NCI-H2196 treated with DMSO at 0.1 percent for 48 hours (cell line): ENCODE measurements at regions not wholly inside any gene's neighbourhood (a gene's known extent, or its start where the extent isn't known, plus 50 kb on each side); places are given as distances from the start of the nearest gene placed in this dataset.

ENCODE experiments used
- DNase-seq: peaks from one replicate; lab custom pipeline; 2025; ENCODE audit not compliant: unreplicated experiment; lab: John Stamatoyannopoulos, UW

DNA sequence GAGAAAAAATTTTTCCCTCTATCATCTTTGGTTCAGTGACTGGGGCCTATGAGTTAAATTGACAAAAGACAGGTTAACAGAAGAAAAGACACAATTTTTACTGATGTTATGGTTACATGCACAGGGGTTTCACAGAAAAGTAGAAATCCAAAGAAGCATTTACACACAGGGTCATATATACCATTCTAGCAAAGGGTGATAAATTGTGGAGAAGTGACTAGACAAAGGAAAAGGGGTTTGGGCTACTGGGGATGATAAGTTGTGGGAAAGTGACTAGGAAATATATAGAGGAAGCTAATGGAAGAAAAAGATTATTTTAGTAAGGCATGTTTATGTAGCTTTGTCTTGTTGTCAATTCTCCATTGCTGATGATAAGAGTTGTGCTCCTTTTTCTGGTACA is 276.7 kb upstream of the JARID2 start:
- no peak for DNase-seq

DNA sequence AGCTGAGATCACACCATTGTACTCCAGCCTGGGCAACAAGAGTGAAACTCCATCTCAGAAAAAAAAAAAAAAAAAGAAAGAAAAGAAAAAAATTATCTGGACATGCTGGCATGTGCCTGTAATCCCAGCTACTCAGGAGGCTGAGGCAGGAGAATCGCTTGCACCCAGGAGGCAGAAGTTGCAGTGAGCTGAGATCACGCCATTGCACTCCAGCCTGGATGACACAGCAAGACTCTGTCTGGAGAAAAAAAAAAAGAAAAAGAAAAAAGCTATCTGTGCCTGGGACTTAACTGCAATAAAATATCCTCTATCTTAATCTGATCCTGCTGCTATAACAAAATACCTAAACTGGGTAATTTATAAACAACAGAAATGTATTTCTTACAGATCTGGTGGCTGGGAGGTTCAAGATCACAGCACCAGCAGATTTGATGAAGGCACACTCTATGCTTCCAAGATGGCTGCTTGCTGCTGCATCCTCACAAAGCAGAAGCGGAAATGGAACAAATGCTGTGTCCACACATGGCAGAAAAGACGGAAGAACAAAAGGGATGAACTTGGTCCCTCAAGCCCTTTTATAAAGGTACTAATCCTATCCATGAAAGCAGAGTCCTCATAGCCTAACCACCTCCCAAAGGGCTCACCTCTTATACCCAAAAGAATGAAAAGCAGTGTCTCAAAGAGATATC is 273.3 kb upstream of the JARID2 start:
- no peak for DNase-seq

DNA sequence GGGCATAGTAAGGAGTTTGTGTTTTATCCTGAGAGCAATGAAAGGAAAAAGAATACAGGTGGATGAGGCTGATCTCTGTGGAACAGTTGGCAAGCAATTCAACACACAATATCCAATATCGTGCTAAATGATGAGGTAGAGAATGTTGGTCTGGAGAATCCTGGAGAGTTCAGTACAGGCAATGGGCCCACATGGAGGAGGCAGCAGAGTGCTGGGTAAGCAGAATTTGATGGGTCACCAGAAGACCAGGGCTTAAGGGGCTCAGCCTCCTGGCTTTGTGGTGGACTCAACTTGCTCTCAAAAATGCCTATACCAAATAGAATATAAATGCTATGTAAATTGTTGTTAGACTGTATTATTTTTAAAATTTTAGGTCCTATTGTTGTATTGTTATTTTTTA is 271.5 kb upstream of the JARID2 start:
- DNase-seq = no peak

DNA sequence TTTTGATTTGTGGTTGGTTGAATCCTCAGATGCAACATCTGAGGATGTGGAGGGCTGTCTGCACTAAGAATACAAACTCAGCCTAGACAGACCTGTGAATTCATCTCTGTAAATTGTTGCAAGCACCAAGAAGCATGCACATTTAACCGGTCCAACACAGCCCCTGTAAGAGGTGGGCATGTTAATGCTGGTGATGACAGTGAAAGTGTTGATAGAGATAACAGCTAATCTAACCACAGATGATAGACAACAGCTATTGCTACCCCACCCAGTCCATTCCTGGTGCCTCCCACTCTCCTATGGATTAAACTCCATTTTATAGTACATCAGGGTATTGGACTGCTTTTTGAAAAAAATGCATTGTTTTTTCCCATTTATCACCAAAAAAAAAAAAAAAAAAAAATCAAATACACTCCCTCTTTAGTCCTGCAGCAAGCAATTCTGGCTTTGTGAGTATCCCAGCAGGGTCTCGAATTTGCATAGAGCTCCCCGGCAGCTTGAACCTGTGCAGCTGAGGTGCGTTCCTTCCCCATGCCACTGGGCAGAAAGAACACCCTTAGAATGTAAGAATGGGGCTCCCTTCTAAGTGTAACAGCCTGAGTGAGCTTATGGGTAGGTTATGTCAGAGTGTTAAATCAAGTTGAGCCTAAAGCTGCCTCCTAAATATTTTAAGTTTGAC is 270.9 kb upstream of the JARID2 start:
- no peak for DNase-seq

DNA sequence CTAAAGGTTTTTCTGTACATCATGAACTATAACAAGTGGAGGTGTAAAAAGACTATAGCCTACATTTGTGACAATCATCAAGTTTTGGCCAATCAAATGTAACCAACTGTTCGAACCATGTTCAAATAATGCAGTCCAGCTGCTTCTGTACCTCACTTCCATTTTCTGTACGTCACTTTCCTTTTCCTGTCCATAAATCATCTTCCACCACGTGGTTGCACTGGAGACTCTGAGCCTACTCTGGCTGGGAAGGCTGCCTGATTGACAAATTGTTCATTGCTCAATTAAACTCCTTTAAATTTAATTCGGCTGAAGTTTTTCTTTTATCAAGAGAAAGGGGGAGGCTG is 270.4 kb upstream of the JARID2 start:
- no peak for DNase-seq

DNA sequence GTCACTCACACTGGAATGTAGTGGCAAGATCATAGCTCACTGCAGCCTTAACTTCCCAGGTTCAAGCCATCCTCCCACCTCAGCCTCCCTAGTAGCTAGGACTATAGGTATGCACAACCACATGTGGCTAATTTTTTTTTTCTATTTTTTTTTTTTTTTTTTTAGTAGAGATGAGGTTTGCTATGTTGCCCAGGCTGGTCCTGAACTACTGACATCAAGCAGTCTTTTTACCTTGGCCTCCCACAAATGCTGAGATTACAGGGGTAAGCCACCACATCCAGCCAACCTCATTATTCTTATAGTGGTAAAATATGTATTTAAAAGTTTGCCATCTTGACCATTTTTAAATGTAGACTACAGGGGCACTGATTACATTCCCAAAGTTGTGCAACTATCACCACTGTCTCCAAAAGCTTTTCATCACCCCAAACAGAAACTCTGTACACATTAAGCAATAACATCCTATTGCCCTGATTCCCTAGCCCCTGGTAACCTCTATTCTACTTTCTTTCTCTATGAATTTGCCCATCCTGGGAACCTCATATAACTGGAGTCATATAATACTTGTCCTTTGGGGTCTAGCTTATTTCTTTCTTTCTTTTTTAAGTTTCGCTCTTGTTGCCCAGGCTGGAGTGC is 268.0 kb upstream of the JARID2 start:
- DNase-seq = no peak

DNA sequence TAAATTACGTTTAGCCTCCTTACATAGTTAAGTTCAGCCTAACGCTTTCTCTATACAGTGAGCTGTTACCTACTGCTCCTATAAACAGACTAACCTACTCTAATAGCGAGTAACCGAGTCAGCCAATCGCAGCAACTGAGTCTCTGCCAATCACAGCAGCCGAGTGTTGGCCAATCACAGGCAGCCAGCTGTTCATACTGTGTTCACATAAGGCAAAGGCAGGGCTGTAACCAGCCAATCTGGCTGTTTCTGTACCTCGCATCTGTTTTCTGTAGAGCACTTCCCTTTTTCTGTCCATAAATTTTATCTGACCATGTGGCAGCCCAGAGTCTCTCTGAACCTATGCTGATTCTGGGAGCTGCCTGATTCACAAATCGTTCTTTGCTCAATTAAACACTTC is 263.9 kb upstream of the JARID2 start:
- no peak for DNase-seq

DNA sequence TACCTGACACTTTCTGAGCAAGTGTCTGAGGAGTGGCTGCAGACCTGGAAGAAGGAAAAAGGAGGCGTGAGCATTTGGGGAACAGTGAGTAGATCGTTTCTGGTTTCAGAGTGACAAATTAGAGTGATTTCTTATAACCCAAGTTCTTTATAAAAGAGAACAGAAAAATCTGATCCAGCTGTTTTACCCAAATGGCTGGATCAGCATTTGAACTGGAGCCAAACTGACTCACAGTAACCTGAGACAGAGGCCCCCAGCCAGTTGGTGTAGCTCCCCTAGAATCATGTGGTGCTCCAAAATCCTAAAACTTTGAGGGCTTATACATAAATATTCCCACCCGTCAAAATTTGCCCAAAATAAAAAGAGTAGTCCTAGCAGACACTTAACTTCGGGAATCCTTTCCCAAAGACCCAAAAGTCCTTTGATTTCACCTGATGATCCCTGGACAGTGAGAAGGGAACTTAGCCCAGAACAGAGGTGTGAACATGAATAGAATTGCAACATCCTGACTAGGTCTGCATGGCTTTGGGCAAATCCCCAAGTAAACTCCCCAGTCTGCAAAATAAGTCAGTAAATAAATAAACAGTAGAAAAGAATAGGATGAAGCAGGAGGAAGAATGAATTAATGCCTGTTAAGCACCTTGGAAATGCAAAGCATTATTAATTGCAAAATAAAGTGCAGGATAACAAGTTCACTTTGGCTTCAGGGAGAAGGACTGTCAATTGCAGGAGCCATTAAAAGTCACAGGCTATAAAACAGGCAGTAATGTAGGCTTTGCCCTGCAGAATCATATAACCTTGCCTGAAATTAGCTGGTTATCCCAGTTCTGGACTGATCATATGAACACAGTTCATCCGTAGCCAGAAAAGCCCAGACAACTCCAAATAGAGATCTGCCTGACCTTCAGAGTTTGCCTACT is 262.0 kb upstream of the JARID2 start:
- DNase-seq = peak; percentile 5

DNA sequence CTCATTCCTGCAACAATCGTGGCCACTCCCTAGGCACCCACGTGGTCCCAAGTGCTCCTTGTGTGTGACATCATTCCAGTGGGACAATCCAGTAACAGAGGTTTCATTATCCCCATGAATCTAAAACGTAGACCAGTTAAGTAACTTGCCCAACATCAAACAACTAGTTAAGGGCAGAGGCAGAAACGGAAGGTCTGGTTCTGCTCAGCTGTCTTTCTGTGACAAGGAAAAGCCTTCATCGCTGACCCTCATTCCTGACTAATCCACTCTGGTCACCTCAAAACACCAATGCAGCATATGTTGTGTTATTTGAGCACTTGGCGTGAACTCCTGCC is 261.4 kb upstream of the JARID2 start:
- no peak for DNase-seq

DNA sequence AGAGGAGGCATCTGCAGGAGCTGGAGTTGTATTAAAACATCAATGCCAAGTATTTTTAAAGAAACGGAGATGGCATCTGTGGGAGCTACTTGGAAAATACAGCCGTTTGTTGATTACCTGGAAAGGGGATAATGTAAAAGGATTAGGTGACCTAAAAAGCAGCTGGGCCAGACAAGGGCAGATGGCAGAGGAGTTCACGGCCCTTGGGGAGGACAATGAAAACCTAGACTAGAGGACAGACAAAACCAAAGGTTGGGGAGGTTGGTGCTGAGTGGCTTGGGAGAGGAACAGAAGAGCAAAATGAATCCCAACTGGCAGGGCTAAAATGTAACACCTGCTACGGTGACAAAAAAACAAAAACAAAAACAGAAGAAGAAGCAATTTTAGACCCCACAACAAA is 260.5 kb upstream of the JARID2 start:
- no peak for DNase-seq

DNA sequence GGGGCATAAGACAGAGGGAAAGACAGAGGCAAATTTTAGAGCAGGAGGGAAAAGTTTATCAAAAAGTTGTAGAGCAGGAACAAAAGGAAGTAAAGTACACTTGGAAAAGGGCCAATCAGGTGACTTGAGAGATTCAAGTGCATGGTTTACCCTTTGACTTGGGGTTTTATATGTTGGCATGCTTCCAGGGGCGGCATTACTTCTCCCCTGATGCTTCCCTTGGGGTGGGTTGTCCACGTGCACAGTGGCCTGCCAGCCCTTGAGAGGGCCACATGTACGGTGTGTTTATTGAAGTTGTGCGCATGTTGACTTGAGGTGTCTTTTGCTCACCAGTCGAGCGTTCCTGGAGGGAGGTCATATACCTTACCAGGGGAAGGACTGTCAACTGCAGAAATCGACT is 259.5 kb upstream of the JARID2 start:
- no peak for DNase-seq

DNA sequence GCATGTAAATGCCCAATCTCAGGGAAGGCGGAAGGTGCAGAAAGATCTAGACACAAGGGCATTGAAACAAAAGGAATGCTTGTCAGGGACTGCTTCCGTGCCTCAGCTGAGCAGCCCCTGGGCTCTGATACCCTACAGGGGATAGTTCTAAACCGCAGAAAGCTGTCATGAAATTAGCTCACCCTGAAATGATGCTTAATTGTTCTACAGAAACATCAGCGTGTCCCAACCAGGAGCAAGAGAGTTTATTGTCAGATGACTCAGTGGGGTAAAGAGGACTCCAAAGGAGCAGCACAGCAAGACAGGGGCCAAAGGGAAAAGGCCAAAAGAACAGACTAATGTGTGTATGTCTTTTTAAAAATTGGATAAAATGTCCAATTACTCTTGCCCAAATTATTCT is 258.4 kb upstream of the JARID2 start:
- DNase-seq = no peak

DNA sequence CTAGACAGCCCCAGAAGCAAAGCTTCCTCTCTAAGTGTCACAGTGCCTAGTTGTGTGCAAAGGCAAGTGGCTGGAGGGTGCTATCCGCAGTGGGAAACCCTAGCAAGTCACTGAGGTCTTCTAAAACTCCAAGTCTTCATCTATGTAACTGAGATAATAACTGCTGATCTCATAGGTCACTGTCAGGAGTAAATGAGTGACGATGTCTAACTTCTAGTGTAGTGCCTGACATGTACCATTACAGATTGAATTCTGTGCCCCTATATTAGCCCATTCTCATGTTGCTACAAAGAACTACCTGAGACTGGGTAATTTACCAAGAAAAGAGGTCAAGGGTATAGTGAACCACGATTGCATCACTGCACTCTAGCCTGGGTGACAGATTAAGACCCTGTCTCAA is 253.5 kb upstream of the JARID2 start:
- DNase-seq = no peak

DNA sequence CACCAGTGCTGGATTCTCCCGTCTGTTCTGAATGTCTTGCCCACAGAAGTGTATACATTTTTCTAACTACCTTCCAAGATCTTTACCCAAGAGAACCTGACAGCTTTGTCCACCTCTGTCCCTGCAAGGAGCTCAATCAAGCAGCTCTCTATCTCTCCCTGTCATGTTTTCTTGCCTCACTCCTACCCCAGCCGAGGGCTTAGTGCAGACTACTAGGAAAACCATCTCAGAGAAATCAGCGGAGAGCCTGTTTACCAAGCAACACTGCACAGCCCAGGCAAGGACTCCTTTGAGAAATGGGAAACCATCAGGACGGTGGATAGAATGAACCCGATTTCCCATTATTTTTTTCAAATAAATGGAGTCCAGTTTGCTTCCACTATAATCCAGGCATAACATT is 250.7 kb upstream of the JARID2 start:
- no peak for DNase-seq

DNA sequence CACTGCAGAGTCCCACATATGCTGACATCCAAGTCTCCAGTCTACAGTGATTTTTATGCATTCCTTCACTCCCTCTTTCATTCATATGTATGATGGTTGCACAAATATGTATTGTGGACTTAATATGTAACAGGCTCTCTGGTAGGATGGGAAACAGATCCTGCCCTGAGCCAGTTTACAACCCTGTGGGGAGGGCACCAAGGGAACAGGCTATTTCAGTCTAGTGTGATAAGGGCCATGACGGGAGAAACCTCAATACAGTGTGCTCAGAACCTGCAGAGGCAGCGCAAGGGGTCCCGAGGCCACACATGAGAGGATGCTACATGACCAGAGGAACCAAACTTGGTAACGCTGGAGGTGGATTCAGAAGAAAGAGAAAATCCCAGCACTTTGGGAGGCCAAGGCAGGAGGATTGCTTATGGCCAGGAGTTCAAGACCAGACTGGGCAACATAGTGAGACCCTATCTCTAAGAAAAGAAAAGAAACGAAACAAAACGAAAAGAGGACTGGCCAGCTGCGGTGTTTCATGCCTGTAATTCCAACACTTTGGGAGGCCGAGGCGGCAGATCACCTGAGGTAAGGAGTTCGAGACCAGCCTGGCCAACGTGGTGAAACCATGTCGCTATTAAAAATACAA is 249.8 kb upstream of the JARID2 start:
- DNase-seq = no peak

DNA sequence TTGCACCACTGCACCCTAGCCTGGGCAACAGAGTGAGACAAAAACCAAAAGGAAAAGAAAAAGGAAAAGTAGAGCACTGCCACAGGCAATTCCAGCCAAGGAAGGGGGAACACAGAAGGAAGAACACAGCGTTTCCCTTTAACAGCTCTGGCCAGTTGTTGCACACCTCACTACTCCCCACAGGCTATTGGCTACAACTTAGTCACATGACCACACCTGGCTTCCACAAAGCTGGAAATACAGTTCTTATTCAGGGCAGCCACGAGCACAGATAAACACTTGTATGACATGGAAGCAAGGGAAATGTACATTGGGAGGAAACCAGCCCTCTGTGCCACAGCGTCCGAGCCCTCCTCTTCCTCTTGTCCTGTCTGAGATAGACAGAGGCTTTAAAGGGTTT is 249.0 kb upstream of the JARID2 start:
- DNase-seq = no peak

DNA sequence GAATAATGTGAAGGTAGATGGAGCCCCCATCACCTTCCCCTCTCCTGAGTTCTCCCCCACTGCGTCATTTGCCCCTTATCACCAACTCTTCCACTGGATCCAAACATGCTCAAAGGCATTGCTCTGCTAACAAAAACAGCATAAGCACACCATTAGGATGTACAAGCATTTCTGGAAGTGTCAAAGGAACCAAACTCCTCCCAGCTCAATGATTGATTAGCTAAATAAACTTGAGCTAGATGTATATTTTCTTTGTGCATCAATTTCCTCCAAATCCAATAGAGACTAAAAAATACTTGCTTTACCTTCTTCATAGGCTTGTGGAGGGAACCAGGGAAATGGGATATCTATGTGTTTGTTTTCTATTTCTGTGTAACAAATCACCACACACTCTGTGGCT is 248.4 kb upstream of the JARID2 start:
- DNase-seq = no peak

DNA sequence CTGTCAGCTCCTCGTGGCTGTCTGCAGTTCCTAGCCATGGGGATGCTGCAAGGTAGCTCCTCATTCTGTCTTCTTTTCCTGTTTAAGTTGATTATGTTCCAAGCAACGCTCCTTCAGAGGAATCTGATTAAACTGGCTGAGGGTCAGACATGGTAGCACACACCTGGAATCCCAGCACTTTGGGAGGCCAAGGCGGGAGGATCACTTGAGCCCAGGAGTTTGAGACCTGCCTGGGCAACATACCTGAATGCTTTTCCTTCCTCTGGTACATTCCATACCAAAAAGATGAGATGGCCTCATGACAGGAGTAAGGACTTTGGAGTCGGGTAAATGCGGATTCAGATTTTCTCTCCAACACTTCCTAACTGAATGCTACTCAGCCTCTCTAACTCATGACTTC is 246.8 kb upstream of the JARID2 start:
- no peak for DNase-seq

DNA sequence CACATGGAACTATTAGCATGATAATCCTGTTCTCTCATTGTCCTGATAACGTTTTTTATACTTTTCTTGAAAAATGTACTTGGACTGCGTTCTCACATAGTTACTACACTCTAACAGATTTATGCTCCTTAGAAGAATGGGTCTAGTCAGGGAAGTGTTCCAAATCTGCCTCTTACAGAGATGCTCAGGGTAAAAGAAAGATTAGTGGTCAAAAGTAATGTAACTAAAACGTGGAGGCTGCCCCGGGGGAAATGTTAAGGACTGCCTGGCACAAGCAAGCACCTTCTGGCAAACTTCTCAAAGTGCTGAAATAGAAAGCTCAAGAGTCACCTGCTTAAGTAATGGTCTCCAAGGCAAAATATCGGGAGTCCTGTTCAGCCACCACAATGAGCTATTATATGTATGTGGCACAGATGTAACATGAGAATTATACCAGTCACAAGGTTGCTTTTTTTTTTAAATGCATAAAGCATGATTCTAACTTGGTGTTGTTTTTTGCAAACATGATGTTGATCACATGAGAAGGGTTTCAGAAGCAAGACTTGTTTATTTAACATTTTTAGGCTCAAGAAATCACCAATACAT is 244.5 kb upstream of the JARID2 start:
- DNase-seq = no peak

DNA sequence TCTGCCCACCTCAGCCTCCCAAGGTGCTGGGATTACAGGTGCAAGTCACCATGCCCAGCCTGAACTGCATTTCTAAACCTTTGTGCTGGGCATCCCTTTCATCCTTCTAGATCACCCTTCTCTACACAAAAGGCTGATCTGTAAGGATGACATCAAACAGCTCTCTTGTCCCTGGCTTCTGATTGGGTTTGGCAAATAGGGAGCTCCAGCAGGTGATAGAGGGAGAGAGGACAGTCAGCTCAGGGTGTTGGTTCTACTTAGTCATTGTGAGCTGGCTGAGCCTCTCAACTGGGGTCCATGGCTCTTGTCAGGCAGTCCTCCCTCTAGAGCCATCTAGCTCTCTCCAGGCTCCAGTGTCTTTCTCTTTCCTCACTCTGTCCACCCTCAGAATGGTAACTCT is 237.6 kb upstream of the JARID2 start:
- DNase-seq = no peak

DNA sequence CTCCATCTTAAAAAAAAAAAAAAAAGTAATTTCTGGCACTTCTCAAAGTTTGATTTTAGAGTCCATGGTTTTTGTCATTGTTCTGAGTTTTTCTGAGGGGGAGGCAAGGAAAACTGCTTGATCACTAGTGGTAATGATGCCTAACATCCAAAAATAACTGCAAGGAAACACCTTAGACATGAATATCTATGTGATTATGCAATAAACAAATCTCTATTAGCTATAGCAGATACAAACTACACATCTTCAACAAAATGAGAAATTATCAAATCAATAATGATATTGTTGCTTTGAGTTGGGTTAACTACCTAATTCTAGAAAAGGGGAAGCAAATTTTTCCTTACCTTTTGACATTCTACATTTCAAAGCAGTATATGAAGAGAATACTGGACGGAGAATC is 230.9 kb upstream of the JARID2 start:
- DNase-seq = no peak
